GM12878 (cell line): ENCODE measurements at regions not wholly inside any gene's neighbourhood (a gene's known extent, or its start where the extent isn't known, plus 50 kb on each side); places are given as distances from the start of the nearest gene placed in this dataset.

Source experiments
- CEBPB ChIP-seq, 2 experiments: fragments of 150-350 bp in 1 of 2; IDR thresholded peaks; 2 replicates each; pipeline ENCODE4 v1.6.1; 2012 to 2014; ENCODE audit warnings: low read depth in 2 of 2, low read length in 2 of 2, borderline replicate concordance in 1 of 2, inconsistent platforms in 1 of 2
- EED ChIP-seq: sonication (generic); IDR thresholded peaks from 2 replicates; pipeline ENCODE4 v1.6.1; 2016; ENCODE audit warnings: antibody characterized with exemption, low read depth
- EZH2 ChIP-seq: IDR thresholded peaks from 2 replicates; pipeline ENCODE4 v1.6.1; 2012; ENCODE audit warnings: low read depth, mild to moderate bottlenecking, control low read depth, inconsistent platforms, low read length, borderline replicate concordance; ENCODE audit not compliant: control insufficient read depth
- NKRF ChIP-seq: fragments of 450-650 bp; conservative IDR thresholded peaks from 2 replicates; pipeline ENCODE4 v1.6.1; 2017; ENCODE audit warnings: mild to moderate bottlenecking, moderate library complexity
- NRF1 ChIP-seq: conservative IDR thresholded peaks from 2 replicates; pipeline ENCODE4 v1.6.1; 2011; ENCODE audit warnings: mild to moderate bottlenecking, low read depth, low read length, improper control_type of control experiment
- POLR2A ChIP-seq: IDR thresholded peaks from 2 replicates; pipeline ENCODE4 v1.6.1; 2011; ENCODE audit warnings: low read depth, mild to moderate bottlenecking, low read length
- REST ChIP-seq: IDR thresholded peaks from 2 replicates; pipeline ENCODE4 v1.6.1; 2012; ENCODE audit warnings: mild to moderate bottlenecking, low read depth, low read length
- TARDBP ChIP-seq: IDR thresholded peaks from 2 replicates; pipeline ENCODE4 v1.6.1; 2016; ENCODE audit warnings: borderline replicate concordance
- TCF12 ChIP-seq: IDR thresholded peaks from 2 replicates; pipeline ENCODE4 v1.6.1; 2011; ENCODE audit warnings: low read depth, mild to moderate bottlenecking, low read length
- TCF3 ChIP-seq: IDR thresholded peaks from 2 replicates; pipeline ENCODE4 v1.6.1; 2012; ENCODE audit warnings: low read depth, mild to moderate bottlenecking, low read length, borderline replicate concordance; ENCODE audit not compliant: insufficient read depth
- ZNF24 ChIP-seq: fragments of 450-650 bp; IDR thresholded peaks from 2 replicates; pipeline ENCODE4 v1.6.1; 2017; ENCODE audit warnings: antibody characterized with exemption, mild to moderate bottlenecking
- TF ChIP-seq, protein P1 (sequence below), 3 experiments: IDR thresholded peaks in 2 of 3; conservative IDR thresholded peaks in 1 of 3; 2 replicates each; pipeline ENCODE4 v1.5.1; 2011; ENCODE audit warnings: low read depth in 3 of 3, low read length in 3 of 3, mild to moderate bottlenecking in 3 of 3, control low read depth in 2 of 3, moderate library complexity in 2 of 3, inconsistent platforms in 1 of 3, mixed read lengths in 1 of 3; ENCODE audit not compliant: control insufficient read depth in 2 of 3, insufficient read depth in 1 of 3; ENCODE audit errors: extremely low read depth in 1 of 3
- TF ChIP-seq, protein P2 (sequence below): fragments of 450-650 bp; IDR thresholded peaks from 2 replicates; pipeline ENCODE4 v1.6.1; 2014; ENCODE audit warnings: mild to moderate bottlenecking

- no peak for TF ChIP-seq TCF3
- TF ChIP-seq, protein P1, sequence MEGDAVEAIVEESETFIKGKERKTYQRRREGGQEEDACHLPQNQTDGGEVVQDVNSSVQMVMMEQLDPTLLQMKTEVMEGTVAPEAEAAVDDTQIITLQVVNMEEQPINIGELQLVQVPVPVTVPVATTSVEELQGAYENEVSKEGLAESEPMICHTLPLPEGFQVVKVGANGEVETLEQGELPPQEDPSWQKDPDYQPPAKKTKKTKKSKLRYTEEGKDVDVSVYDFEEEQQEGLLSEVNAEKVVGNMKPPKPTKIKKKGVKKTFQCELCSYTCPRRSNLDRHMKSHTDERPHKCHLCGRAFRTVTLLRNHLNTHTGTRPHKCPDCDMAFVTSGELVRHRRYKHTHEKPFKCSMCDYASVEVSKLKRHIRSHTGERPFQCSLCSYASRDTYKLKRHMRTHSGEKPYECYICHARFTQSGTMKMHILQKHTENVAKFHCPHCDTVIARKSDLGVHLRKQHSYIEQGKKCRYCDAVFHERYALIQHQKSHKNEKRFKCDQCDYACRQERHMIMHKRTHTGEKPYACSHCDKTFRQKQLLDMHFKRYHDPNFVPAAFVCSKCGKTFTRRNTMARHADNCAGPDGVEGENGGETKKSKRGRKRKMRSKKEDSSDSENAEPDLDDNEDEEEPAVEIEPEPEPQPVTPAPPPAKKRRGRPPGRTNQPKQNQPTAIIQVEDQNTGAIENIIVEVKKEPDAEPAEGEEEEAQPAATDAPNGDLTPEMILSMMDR (IDR thresholded peaks at IDR 0.05 in 2 of 3, conservative IDR thresholded peaks at IDR 0.05 in 1 of 3; ENCODE audit: control insufficient read depth in 2 of 3, extremely low read depth in 1 of 3, insufficient read depth in 1 of 3, low read depth in 3 of 3, low read length in 3 of 3), result no peak
- TF ChIP-seq NKRF, result no peak
- TF ChIP-seq, protein P2, sequence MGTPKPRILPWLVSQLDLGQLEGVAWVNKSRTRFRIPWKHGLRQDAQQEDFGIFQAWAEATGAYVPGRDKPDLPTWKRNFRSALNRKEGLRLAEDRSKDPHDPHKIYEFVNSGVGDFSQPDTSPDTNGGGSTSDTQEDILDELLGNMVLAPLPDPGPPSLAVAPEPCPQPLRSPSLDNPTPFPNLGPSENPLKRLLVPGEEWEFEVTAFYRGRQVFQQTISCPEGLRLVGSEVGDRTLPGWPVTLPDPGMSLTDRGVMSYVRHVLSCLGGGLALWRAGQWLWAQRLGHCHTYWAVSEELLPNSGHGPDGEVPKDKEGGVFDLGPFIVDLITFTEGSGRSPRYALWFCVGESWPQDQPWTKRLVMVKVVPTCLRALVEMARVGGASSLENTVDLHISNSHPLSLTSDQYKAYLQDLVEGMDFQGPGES, result no peak
- no peak for TF ChIP-seq NRF1
- no peak for TF ChIP-seq EZH2
- no peak for TF ChIP-seq ZNF24
- TF ChIP-seq EED, result no peak
- TF ChIP-seq CEBPB (IDR thresholded peaks at IDR 0.05; ENCODE audit: borderline replicate concordance in 1 of 2, low read depth in 2 of 2, low read length in 2 of 2), result no peak
- no peak for TF ChIP-seq REST
- TF ChIP-seq POLR2A, result no peak
- TF ChIP-seq TCF12, result no peak
- TF ChIP-seq TARDBP, result no peak
Measured at GRCh38 chr2:105629634-105630033, 115.1 kb upstream of the NCK2 start.
